ENCODE measurements at regions not wholly inside any gene's neighbourhood (a gene's known extent, or its start where the extent isn't known, plus 50 kb on each side); places are given as distances from the start of the nearest gene placed in this dataset.

- TF ChIP-seq POLR2AphosphoS5 (IDR thresholded peaks at IDR 0.05; ENCODE audit: low read depth) (no peak), REST (IDR thresholded peaks at IDR 0.05; ENCODE audit: insufficient replicate concordance, low read depth) (no peak), GABPA (IDR thresholded peaks at IDR 0.05; ENCODE audit: low read depth) (no peak)
- TF ChIP-seq, protein P1, sequence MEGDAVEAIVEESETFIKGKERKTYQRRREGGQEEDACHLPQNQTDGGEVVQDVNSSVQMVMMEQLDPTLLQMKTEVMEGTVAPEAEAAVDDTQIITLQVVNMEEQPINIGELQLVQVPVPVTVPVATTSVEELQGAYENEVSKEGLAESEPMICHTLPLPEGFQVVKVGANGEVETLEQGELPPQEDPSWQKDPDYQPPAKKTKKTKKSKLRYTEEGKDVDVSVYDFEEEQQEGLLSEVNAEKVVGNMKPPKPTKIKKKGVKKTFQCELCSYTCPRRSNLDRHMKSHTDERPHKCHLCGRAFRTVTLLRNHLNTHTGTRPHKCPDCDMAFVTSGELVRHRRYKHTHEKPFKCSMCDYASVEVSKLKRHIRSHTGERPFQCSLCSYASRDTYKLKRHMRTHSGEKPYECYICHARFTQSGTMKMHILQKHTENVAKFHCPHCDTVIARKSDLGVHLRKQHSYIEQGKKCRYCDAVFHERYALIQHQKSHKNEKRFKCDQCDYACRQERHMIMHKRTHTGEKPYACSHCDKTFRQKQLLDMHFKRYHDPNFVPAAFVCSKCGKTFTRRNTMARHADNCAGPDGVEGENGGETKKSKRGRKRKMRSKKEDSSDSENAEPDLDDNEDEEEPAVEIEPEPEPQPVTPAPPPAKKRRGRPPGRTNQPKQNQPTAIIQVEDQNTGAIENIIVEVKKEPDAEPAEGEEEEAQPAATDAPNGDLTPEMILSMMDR (IDR thresholded peaks at IDR 0.05; ENCODE audit: insufficient read depth, low read length): no peak
These were observed 793.0 kb upstream of the FANCL start for GRCh38 chr2:59034106-59034505.

Data from HL-60 (cell line).